Fibroblast of skin of right biceps (primary cell): ENCODE measurements at regions not wholly inside any gene's neighbourhood (a gene's known extent, or its start where the extent isn't known, plus 50 kb on each side); places are given as distances from the start of the nearest gene placed in this dataset.
"Not testable (repeated sequence)": the region's sequence is repeated elsewhere in the genome, so short reads cannot be mapped to it uniquely, and the experiment has no call there.

Experiments used
- DNase-seq: peaks from one replicate; pipeline ENCODE4 v3.0.0-alpha.2; 2013

DNA sequence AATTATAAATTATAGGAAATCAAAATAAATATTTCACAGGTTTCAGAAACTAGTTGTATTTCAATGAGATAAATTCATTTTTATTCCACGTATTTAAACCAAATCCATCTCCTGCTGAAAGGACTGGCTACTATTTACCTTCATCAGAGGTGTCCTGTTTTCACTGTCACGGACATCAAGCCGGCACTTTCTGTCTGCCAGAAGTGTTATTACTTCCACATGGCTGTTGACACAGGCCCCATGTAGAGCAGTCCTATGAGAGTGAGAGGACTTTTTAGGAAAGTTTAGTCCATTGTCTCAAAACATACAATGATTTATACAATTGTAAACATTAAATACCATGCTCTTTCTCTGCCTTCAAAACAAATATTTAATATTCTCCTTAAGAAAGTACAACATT, 100.4 kb upstream of the ACBD5 start:
- DNase-seq = no peak

DNA sequence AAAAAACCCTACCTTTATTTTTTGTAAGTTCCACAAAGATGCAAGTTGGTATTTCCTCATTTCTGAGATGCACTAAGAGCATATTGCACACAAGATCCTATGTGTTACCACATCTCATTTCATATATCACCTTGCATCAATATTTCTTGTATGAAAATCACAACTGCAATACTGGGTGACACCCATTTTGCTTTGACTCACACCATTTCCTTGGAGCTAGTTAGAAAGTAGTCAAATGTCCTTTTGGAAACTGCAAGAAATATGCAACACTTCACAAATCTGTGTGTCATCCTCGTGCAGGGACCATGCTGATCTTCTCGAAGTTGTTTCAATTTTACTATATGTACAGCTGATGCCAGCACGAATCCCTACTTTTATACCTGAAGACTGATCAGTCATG, 94.6 kb upstream of the ACBD5 start:
- not testable (repeated sequence) for DNase-seq

GRCh38 chr10:27330074-27330473, 89.5 kb upstream of the ACBD5 start:
- no peak for DNase-seq

DNA sequence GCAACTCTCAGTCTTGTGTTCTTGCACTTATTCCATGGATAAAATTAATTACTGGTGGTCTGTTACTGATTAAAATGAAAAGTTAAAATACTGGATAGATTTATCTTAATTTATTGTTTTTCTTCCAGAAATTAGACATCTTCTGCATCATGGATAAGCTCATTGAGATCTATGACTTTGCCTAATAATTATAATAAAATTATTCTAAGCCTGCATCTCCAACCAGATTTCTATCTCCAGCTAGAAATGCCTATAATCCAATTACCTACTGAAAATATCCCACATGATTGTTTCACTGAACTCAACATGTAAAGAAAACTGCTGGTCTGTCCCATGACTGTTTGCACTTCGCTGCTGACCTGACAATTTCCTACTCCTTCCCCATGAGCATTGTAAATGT, 88.3 kb upstream of the ACBD5 start:
- DNase-seq = no peak

DNA sequence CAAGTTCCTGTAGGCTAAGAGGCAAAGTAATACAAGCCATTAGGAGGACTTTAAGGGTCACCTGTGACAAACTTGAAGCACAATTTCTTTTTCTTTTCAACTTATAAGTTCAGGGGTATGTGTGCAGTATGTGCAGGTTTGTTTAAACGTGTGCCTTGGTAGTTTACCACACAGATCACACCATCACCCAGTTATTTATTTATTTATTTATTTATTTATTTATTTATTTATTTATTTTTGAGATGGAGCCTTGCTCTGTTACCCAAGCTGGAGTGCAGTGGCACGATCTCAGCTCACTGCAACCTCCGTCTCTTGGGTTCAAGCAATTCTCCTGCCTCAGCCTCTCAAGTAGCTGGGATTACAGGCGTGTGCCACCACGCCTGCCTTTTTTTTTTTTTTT, 86.2 kb upstream of the ACBD5 start:
- DNase-seq = not testable (repeated sequence)

- DNase-seq = peak; percentile 15
Observed at GRCh38 chr10:27319752-27320431, 79.3 kb upstream of the ACBD5 start.

DNA sequence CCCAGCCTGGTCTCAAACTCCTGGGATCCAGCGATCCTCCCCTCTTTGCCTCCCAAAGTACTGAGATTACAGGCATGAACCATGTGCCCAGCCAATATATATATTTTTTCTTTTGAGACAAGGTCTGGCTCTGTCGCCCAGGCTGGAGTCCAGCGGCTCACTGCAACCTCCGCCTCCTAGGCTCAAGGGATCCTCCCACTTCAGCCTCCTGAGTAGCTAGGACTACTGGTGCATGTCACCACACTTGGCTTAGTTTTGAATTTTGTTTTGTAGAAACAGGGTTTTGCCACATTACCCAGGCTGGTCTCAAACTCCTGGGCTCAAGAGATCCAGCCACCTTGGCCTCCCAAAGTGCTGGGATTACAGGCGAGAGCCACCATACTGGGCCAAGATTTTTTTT, 78.5 kb upstream of the ACBD5 start:
- DNase-seq = not testable (repeated sequence)

- DNase-seq = not testable (repeated sequence)
Observed at GRCh38 chr10:27315082-27315481, 74.5 kb upstream of the ACBD5 start.

- DNase-seq = not testable (repeated sequence)
Observed at GRCh38 chr10:27313586-27313985, 73.0 kb upstream of the ACBD5 start.

GRCh38 chr10:27312854-27313253, 72.3 kb upstream of the ACBD5 start:
- DNase-seq = no peak

DNA sequence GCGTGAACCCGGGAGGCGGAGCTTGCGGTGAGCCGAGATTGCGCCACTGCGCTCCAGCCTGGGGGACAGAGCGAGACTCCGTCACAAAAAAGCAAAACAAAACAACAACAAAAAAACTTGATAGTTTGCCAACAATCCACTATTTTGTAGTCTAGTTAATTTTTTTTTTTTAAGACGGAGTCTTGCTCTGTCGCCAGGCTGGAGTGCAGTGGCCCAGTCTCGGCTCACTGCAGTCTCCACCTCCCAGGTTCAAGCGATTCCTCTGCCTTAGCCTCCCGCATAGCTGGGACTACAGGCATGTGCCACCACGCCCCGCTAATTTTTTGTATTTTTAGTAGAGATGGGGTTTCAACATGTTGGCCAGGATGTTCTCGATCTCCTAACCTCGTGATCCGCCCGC, 71.2 kb upstream of the ACBD5 start:
- DNase-seq = not testable (repeated sequence)

GRCh38 chr10:27298522-27298850, 57.9 kb upstream of the ACBD5 start:
- DNase-seq = not testable (repeated sequence)

- no peak for DNase-seq
Observed at GRCh38 chr10:27297844-27298521, 57.4 kb upstream of the ACBD5 start.

- DNase-seq = not testable (repeated sequence)
Observed at GRCh38 chr10:27296285-27296684, 55.7 kb upstream of the ACBD5 start.

GRCh38 chr10:27291253-27291895, 50.8 kb upstream of the ACBD5 start:
- DNase-seq = not testable (repeated sequence)
